ENCODE measurements at regions not wholly inside any gene's neighbourhood (a gene's known extent, or its start where the extent isn't known, plus 50 kb on each side); places are given as distances from the start of the nearest gene placed in this dataset.

GRCh38 chrX:45743081-45743533 lies 542.4 kb upstream of the DIPK2B start:
- no peak overlapping the region for H3K4me3 ChIP-seq (ENCODE audit: low read depth in 1 of 2, low read length in 2 of 2)
- no peak overlapping the region for H3K9ac ChIP-seq (ENCODE audit: low read depth in 1 of 2, low read length in 2 of 2)
- H3K36me3 ChIP-seq (ENCODE audit: control insufficient read depth in 1 of 2, insufficient read depth in 2 of 2, low read length in 2 of 2): peaks cover 13 to 20% of the 10 kb centered on the region in 2 donors
- no peaks in the 10 kb centered on the region for H3K27me3 ChIP-seq (ENCODE audit: control insufficient read depth in 1 of 2, insufficient read depth in 2 of 2, low read length in 2 of 2)
- H3K9me3 ChIP-seq (ENCODE audit: control insufficient read depth in 1 of 2, low read length in 2 of 2): no peaks in the 10 kb centered on the region
- H3K27ac ChIP-seq (ENCODE audit: low read depth, low read length): no peak overlapping the region
- H3K4me1 ChIP-seq (ENCODE audit: control insufficient read depth in 1 of 2, insufficient read depth in 2 of 2, low read length in 2 of 2): no peaks in the 10 kb centered on the region

DNA sequence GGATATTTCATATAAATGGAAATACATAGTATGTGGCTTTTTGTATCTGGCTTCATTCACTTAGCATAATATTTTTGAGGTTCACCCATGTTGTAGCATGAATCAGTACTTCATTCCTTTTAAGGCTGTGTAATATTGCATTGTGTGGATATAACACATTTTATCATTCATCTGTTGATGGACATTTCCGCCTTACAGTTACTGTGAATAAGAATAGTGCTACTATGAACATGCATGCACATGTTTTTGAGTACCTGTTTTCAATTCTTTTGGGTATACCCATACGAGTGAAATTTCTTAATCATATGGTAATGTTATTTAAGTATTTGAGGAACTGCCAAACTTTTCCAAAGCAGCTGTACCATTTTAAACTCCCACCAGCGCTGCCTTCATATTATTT lies 539.6 kb upstream of the DIPK2B start:
- no peaks in the 10 kb centered on the region for H3K27me3 ChIP-seq (ENCODE audit: control insufficient read depth in 1 of 2, insufficient read depth in 2 of 2, low read length in 2 of 2)

GRCh38 chrX:45735571-45735970 lies 534.9 kb upstream of the DIPK2B start:
- Histone ChIP-seq H3K4me1 (ENCODE audit: control insufficient read depth in 1 of 2, insufficient read depth in 2 of 2, low read length in 2 of 2) (no peaks in the 10 kb centered on the region), H3K27me3 (ENCODE audit: control insufficient read depth in 1 of 2, insufficient read depth in 2 of 2, low read length in 2 of 2) (no peaks in the 10 kb centered on the region), H3K27ac (ENCODE audit: low read depth, low read length) (no peak overlapping the region), H3K9ac (ENCODE audit: low read depth in 1 of 2, low read length in 2 of 2) (no peak overlapping the region), H3K36me3 (ENCODE audit: control insufficient read depth in 1 of 2, insufficient read depth in 2 of 2, low read length in 2 of 2) (no peaks in the 10 kb centered on the region), H3K9me3 (ENCODE audit: control insufficient read depth in 1 of 2, low read length in 2 of 2) (no peaks in the 10 kb centered on the region), H3K4me3 (ENCODE audit: low read depth in 1 of 2, low read length in 2 of 2) (no peak overlapping the region)

More for the DNA sequence above, 539.6 kb upstream of the DIPK2B start:
- H3K9ac ChIP-seq (ENCODE audit: low read depth in 1 of 2, low read length in 2 of 2): no peak overlapping the region
- no peaks in the 10 kb centered on the region for H3K4me1 ChIP-seq (ENCODE audit: control insufficient read depth in 1 of 2, insufficient read depth in 2 of 2, low read length in 2 of 2)
- H3K4me3 ChIP-seq (ENCODE audit: low read depth in 1 of 2, low read length in 2 of 2): no peak overlapping the region
- no peaks in the 10 kb centered on the region for H3K9me3 ChIP-seq (ENCODE audit: control insufficient read depth in 1 of 2, low read length in 2 of 2)
- no peak overlapping the region for H3K27ac ChIP-seq (ENCODE audit: low read depth, low read length)
- H3K36me3 ChIP-seq (ENCODE audit: control insufficient read depth in 1 of 2, insufficient read depth in 2 of 2, low read length in 2 of 2): no peaks in the 10 kb centered on the region

- Histone ChIP-seq H3K9me3 (ENCODE audit: control insufficient read depth in 1 of 2, low read length in 2 of 2) (no peaks in the 10 kb centered on the region), H3K4me1 (ENCODE audit: control insufficient read depth in 1 of 2, insufficient read depth in 2 of 2, low read length in 2 of 2) (no peaks in the 10 kb centered on the region), H3K9ac (ENCODE audit: low read depth in 1 of 2, low read length in 2 of 2) (no peak overlapping the region), H3K27me3 (ENCODE audit: control insufficient read depth in 1 of 2, insufficient read depth in 2 of 2, low read length in 2 of 2) (no peaks in the 10 kb centered on the region), H3K27ac (ENCODE audit: low read depth, low read length) (no peak overlapping the region), H3K4me3 (ENCODE audit: low read depth in 1 of 2, low read length in 2 of 2) (no peak overlapping the region), H3K36me3 (ENCODE audit: control insufficient read depth in 1 of 2, insufficient read depth in 2 of 2, low read length in 2 of 2) (no peaks in the 10 kb centered on the region)
Measured at GRCh38 chrX:45731448-45731847, 530.8 kb upstream of the DIPK2B start.

DNA sequence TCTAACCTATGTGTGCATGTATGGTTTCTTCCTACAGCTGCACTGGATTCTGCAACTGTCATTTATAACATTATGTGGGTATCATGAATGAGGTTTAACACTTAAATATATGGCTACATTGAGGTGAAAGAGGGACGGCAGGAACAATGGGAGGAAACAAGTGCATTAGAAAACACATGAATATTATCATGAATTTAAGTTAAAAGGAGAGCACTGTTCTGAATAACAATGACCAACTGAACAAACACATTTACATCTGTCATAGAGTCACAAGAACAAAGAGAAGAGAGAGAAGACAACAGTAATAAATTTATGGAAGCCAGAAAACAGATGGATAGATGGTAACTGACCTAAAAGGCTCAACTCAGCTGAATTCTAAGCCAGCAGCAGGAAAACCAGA lies 527.1 kb upstream of the DIPK2B start:
- no peak overlapping the region for H3K4me3 ChIP-seq (ENCODE audit: low read depth in 1 of 2, low read length in 2 of 2)
- no peaks in the 10 kb centered on the region for H3K9me3 ChIP-seq (ENCODE audit: control insufficient read depth in 1 of 2, low read length in 2 of 2)
- H3K27me3 ChIP-seq (ENCODE audit: control insufficient read depth in 1 of 2, insufficient read depth in 2 of 2, low read length in 2 of 2): no peaks in the 10 kb centered on the region
- H3K9ac ChIP-seq (ENCODE audit: low read depth in 1 of 2, low read length in 2 of 2): no peak overlapping the region
- H3K27ac ChIP-seq (ENCODE audit: low read depth, low read length): no peak overlapping the region
- no peaks in the 10 kb centered on the region for H3K36me3 ChIP-seq (ENCODE audit: control insufficient read depth in 1 of 2, insufficient read depth in 2 of 2, low read length in 2 of 2)
- no peaks in the 10 kb centered on the region for H3K4me1 ChIP-seq (ENCODE audit: control insufficient read depth in 1 of 2, insufficient read depth in 2 of 2, low read length in 2 of 2)

DNA sequence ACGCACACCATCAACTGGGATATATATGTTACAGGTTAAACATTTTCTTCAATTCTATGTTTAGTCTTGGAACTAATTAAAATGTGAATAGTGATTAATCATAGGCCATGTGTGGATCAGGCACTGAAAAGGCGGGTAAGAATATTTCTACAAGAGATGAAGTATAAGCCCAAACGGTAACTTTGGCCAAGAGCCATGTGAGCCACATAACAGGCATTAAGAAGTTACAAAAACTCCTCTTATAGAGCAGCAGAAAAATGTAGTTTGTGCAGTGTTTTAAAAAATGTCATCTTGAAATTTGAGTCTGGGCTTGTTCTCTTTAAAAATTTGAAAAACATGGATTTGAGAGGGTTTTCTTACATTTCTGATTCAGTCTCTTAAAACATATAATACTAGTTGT lies 521.8 kb upstream of the DIPK2B start:
- Histone ChIP-seq H3K9me3 (ENCODE audit: control insufficient read depth in 1 of 2, low read length in 2 of 2) (no peaks in the 10 kb centered on the region), H3K36me3 (ENCODE audit: control insufficient read depth in 1 of 2, insufficient read depth in 2 of 2, low read length in 2 of 2) (no peaks in the 10 kb centered on the region), H3K9ac (ENCODE audit: low read depth in 1 of 2, low read length in 2 of 2) (no peak overlapping the region), H3K4me1 (ENCODE audit: control insufficient read depth in 1 of 2, insufficient read depth in 2 of 2, low read length in 2 of 2) (no peaks in the 10 kb centered on the region), H3K27me3 (ENCODE audit: control insufficient read depth in 1 of 2, insufficient read depth in 2 of 2, low read length in 2 of 2) (no peaks in the 10 kb centered on the region), H3K27ac (ENCODE audit: low read depth, low read length) (no peak overlapping the region), H3K4me3 (ENCODE audit: low read depth in 1 of 2, low read length in 2 of 2) (no peak overlapping the region)

DNA sequence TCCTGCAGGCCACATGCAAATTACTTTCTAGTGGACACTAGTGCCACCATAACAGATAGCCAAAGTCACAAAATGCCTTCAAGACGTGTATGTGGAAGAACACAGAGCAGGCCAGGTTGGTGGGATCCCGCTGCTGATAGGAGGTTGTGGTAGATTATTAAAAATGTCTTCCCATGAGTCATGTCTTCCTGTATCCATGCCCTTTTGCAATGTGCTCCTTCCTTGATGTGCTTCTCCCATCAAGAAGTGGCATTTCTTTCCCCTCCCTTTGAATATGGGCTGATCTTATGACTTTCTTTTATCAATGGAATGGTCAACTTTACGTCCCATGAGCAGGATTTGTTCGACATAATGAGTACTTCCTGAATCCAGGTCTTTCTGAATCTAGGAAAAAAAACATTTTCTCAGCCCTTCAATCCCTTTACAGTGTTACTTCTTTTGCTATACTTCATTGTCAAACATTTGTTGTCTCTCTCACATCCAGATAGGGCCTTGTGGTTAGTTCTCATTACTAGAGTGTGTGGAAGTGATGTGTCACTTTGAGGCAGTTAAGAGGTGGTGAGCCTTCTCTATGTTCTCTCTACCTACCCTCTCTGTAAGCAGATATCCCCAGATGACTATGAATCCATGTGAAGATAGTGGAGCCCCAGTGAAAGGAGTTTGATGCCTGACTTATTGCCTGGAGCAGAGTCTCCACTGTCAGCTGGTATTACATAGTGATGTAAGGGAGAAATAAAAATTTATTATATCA lies 519.2 kb upstream of the DIPK2B start:
- Histone ChIP-seq H3K36me3 (ENCODE audit: control insufficient read depth in 1 of 2, insufficient read depth in 2 of 2, low read length in 2 of 2) (no peaks in the 10 kb centered on the region), H3K4me1 (ENCODE audit: control insufficient read depth in 1 of 2, insufficient read depth in 2 of 2, low read length in 2 of 2) (peaks cover 0 to 15% of the 10 kb centered on the region in 2 donors), H3K27me3 (ENCODE audit: control insufficient read depth in 1 of 2, insufficient read depth in 2 of 2, low read length in 2 of 2) (no peaks in the 10 kb centered on the region), H3K4me3 (ENCODE audit: low read depth in 1 of 2, low read length in 2 of 2) (no peak overlapping the region), H3K9ac (ENCODE audit: low read depth in 1 of 2, low read length in 2 of 2) (no peak overlapping the region), H3K9me3 (ENCODE audit: control insufficient read depth in 1 of 2, low read length in 2 of 2) (no peaks in the 10 kb centered on the region), H3K27ac (ENCODE audit: low read depth, low read length) (no peak overlapping the region)

- H3K9me3 ChIP-seq (ENCODE audit: control insufficient read depth in 1 of 2, low read length in 2 of 2): no peaks in the 10 kb centered on the region
- no peak overlapping the region for H3K27ac ChIP-seq (ENCODE audit: low read depth, low read length)
- no peak overlapping the region for H3K4me3 ChIP-seq (ENCODE audit: low read depth in 1 of 2, low read length in 2 of 2)
- H3K9ac ChIP-seq (ENCODE audit: low read depth in 1 of 2, low read length in 2 of 2): no peak overlapping the region
- peaks cover 0 to 15% of the 10 kb centered on the region in 2 donors for H3K4me1 ChIP-seq (ENCODE audit: control insufficient read depth in 1 of 2, insufficient read depth in 2 of 2, low read length in 2 of 2)
- H3K36me3 ChIP-seq (ENCODE audit: control insufficient read depth in 1 of 2, insufficient read depth in 2 of 2, low read length in 2 of 2): no peaks in the 10 kb centered on the region
- no peaks in the 10 kb centered on the region for H3K27me3 ChIP-seq (ENCODE audit: control insufficient read depth in 1 of 2, insufficient read depth in 2 of 2, low read length in 2 of 2)
Measured at GRCh38 chrX:45718676-45719075, 518.0 kb upstream of the DIPK2B start.

- H3K4me1 ChIP-seq (ENCODE audit: control insufficient read depth in 1 of 2, insufficient read depth in 2 of 2, low read length in 2 of 2): peaks cover 0 to 15% of the 10 kb centered on the region in 2 donors
- H3K27me3 ChIP-seq (ENCODE audit: control insufficient read depth in 1 of 2, insufficient read depth in 2 of 2, low read length in 2 of 2): no peaks in the 10 kb centered on the region
- no peak overlapping the region for H3K4me3 ChIP-seq (ENCODE audit: low read depth in 1 of 2, low read length in 2 of 2)
- no peak overlapping the region for H3K27ac ChIP-seq (ENCODE audit: low read depth, low read length)
- H3K36me3 ChIP-seq (ENCODE audit: control insufficient read depth in 1 of 2, insufficient read depth in 2 of 2, low read length in 2 of 2): no peaks in the 10 kb centered on the region
- no peak overlapping the region for H3K9ac ChIP-seq (ENCODE audit: low read depth in 1 of 2, low read length in 2 of 2)
- H3K9me3 ChIP-seq (ENCODE audit: control insufficient read depth in 1 of 2, low read length in 2 of 2): no peaks in the 10 kb centered on the region
Measured at GRCh38 chrX:45716750-45717149, 516.1 kb upstream of the DIPK2B start.

- Histone ChIP-seq H3K4me1 (ENCODE audit: control insufficient read depth in 1 of 2, insufficient read depth in 2 of 2, low read length in 2 of 2) (peaks cover 0 to 15% of the 10 kb centered on the region in 2 donors), H3K9ac (ENCODE audit: low read depth in 1 of 2, low read length in 2 of 2) (no peak overlapping the region), H3K27me3 (ENCODE audit: control insufficient read depth in 1 of 2, insufficient read depth in 2 of 2, low read length in 2 of 2) (no peaks in the 10 kb centered on the region), H3K9me3 (ENCODE audit: control insufficient read depth in 1 of 2, low read length in 2 of 2) (no peaks in the 10 kb centered on the region), H3K27ac (ENCODE audit: low read depth, low read length) (no peak overlapping the region), H3K4me3 (ENCODE audit: low read depth in 1 of 2, low read length in 2 of 2) (no peak overlapping the region), H3K36me3 (ENCODE audit: control insufficient read depth in 1 of 2, insufficient read depth in 2 of 2, low read length in 2 of 2) (no peaks in the 10 kb centered on the region)
Measured at GRCh38 chrX:45715748-45716147, 515.1 kb upstream of the DIPK2B start.
